HepG2 (cell line): ENCODE measurements at regions not wholly inside any gene's neighbourhood (a gene's known extent, or its start where the extent isn't known, plus 50 kb on each side); places are given as distances from the start of the nearest gene placed in this dataset.

Source experiments
- ATF2 ChIP-seq: sonication (generic); formaldehyde crosslinking; IDR thresholded peaks from 2 replicates; pipeline ENCODE4 v1.4.0; 2020; ENCODE audit warnings: missing genetic modification reagents
- CTCF ChIP-seq: sonication (generic); formaldehyde crosslinking; IDR thresholded peaks from 2 replicates; pipeline ENCODE4 v1.5.0; 2020; ENCODE audit warnings: mild to moderate bottlenecking, missing genetic modification reagents, moderate library complexity
- DMAP1 ChIP-seq: IDR thresholded peaks from 2 replicates; pipeline ENCODE4 v1.6.1; 2016
- FIP1L1 ChIP-seq: fragments of 200-400 bp; formaldehyde crosslinking; IDR thresholded peaks from 2 replicates; pipeline ENCODE4 v1.6.1; 2018; ENCODE audit warnings: low read depth, mild to moderate bottlenecking, low read length, moderate library complexity, borderline replicate concordance; ENCODE audit not compliant: insufficient read depth
- GLI4 ChIP-seq: sonication (generic); formaldehyde crosslinking; IDR thresholded peaks from 2 replicates; pipeline ENCODE4 v1.5.1; 2020; ENCODE audit warnings: missing genetic modification reagents, mild to moderate bottlenecking, moderate library complexity, borderline replicate concordance
- PHF20 ChIP-seq: sonication (generic); formaldehyde crosslinking; IDR thresholded peaks from 2 replicates; pipeline ENCODE4 v1.5.0; 2020; ENCODE audit warnings: mild to moderate bottlenecking, missing genetic modification reagents
- TBL1XR1 ChIP-seq: fragments of 150-350 bp; IDR thresholded peaks from 2 replicates; pipeline ENCODE4 v1.6.1; 2014; ENCODE audit warnings: borderline replicate concordance, low read length; ENCODE audit not compliant: partially characterized antibody
- ZFP37 ChIP-seq: sonication (generic); formaldehyde crosslinking; IDR thresholded peaks from 2 replicates; pipeline ENCODE4 v1.4.0; 2020; ENCODE audit warnings: missing genetic modification reagents, borderline replicate concordance
- ZNF232 ChIP-seq: sonication (generic); formaldehyde crosslinking; IDR thresholded peaks from 2 replicates; pipeline ENCODE4 v1.4.0; 2020; ENCODE audit warnings: missing genetic modification reagents, borderline replicate concordance
- ZNF484 ChIP-seq: sonication (generic); formaldehyde crosslinking; IDR thresholded peaks from 2 replicates; pipeline ENCODE4 v1.5.1; 2020; ENCODE audit warnings: mild to moderate bottlenecking, low read depth, missing genetic modification reagents, borderline replicate concordance
- ZNF562 ChIP-seq: sonication (generic); formaldehyde crosslinking; IDR thresholded peaks from 2 replicates; pipeline ENCODE4 v1.8.0; 2022; ENCODE audit warnings: missing genetic modification reagents, borderline replicate concordance
- TF ChIP-seq, protein P1 (sequence below): sonication (generic); formaldehyde crosslinking; IDR thresholded peaks from 2 replicates; pipeline ENCODE4 v1.4.0; 2020; ENCODE audit warnings: missing genetic modification reagents

DNA sequence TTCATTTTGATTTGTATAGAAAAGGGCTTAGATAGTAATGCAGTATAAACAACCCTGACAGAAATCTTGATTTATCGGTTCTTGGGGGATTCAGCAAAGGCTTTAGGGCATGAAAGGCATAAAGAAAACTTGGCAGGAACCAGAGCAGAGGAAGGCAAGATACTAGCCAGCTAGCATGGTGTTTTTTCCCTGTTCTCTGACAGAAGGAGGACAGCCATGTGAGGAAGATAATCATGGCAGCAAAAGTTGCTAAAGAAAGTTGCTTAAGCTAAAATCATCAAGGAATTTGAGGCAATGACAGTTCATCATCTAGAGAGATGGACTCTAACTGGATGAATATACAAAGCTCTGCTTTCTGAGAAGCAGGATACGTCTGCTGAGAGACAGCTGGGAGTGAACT lies 294.1 kb downstream of the KCNRG start:
- TF ChIP-seq DMAP1 (CRISPR knock-in tag) (no peak), FIP1L1 (no peak), TBL1XR1 (no peak), ATF2 (CRISPR knock-in tag) (no peak), GLI4 (CRISPR knock-in tag) (no peak), ZFP37 (CRISPR knock-in tag) (no peak), ZNF562 (CRISPR knock-in tag) (no peak), ZNF232 (CRISPR knock-in tag) (no peak), ZNF484 (no peak), PHF20 (CRISPR knock-in tag) (no peak), CTCF (CRISPR knock-in tag) (no peak)
- TF ChIP-seq, protein P1, sequence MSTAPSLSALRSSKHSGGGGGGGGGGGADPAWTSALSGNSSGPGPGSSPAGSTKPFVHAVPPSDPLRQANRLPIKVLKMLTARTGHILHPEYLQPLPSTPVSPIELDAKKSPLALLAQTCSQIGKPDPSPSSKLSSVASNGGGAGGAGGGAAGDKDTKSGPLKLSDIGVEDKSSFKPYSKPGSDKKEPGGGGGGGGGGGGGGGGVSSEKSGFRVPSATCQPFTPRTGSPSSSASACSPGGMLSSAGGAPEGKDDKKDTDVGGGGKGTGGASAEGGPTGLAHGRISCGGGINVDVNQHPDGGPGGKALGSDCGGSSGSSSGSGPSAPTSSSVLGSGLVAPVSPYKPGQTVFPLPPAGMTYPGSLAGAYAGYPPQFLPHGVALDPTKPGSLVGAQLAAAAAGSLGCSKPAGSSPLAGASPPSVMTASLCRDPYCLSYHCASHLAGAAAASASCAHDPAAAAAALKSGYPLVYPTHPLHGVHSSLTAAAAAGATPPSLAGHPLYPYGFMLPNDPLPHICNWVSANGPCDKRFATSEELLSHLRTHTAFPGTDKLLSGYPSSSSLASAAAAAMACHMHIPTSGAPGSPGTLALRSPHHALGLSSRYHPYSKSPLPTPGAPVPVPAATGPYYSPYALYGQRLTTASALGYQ, result no peak
